NCI-H748 (cell line): ENCODE measurements at regions not wholly inside any gene's neighbourhood (a gene's known extent, or its start where the extent isn't known, plus 50 kb on each side); places are given as distances from the start of the nearest gene placed in this dataset.
"Not testable (repeated sequence)": the region's sequence is repeated elsewhere in the genome, so short reads cannot be mapped to it uniquely, and the experiment has no call there.

Experiments
- DNase-seq: peaks from one replicate; lab custom pipeline; 2025; ENCODE audit not compliant: unreplicated experiment; lab: John Stamatoyannopoulos, UW

DNA sequence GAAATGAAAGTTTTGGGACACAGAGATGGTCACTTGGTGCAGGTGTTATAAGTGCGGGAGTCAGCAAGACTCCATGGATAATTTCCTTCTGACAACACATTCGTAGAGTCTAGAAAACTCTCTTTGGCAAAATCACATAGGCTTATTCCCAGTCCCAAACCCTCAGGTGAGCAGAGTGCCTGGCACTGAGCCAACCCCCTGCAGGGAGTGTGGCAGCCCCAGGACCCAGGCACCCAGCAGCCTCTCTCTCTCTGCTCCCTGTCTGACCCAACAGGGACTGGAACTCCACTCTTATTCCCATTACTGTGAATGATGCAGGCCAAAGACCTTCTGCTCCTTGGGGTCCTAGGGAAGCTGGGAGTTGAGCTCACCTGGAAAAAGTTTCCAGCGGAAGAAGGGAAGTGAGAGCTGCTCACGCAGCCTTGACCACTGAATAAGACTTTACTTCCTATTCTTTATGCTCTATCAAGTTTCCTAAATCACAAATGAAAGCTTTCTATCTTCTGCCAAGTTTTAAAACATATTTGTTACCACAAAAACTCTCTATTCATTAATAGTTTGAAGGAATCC is 132.6 kb upstream of the ETV3 start:
- DNase-seq = no peak

DNA sequence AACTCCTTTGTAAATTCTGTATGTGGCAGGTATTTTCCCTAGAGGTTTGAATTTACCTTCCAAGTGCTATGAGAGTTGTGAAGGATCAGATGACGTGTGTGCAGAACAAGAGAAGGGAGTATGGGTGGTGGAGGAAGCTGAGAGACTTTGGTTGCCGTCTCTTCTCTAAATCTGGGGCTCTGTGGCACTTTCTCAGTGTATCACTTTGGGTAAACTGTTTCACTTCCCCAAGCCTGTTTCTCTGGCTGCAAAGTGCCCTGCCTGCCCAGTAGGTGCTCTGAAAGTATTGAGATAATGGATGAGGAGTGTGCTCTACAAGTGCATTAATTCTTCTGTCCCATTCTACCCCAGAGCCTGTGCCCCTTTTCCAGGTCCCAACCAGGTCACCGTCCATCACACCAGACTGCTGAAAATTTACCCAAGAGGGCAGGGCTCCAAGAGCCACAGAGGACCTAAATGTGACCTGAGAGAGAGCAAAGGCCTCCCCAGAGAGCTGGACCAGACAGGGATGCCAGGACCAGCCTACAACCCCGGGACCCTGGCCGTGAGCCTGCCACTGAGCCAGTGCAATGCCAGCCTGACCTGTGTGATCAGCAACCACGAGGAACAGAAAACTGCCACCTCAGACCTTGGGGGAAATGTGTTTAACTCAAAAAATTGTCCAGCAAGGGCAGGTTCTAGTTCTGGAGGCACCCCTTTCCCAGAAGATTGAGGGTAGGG is 131.6 kb upstream of the ETV3 start:
- no peak for DNase-seq

DNA sequence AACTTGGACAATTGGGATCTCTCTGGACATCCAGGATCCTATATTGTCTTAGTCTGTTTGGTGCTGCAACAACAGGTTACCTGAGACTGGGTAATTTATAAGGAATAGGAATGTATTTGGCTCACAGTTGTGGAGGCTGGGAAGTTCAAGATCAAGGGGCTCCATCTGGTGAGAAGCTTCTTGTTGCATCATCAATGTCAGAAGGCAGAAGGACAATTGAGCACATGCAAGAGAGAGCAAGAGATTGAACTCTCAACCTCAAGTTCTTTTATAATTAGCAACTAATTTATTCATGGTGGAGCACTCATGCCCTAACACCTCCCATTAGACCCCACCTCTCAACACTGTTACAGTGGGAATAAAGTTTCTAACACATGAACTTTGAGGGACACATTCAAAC is 124.7 kb upstream of the ETV3 start:
- no peak for DNase-seq

DNA sequence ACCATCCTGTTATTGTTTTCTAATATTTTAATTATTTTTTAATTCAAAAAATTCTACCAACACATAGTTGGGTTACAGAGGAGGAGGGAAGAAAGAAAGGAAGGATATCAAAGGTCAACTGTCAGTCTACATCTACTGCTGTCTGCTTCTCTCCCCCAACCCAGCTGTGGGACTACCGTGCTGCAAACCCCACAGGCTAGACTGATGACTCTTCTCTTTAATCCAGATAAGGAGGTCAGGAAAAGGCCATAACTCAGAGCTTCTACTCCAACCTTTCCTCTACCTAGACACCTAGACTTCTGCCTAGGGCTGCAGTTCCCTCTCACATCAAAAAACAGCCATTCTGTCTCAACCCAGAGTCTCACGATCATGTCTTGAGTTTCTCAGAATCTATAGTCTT is 124.2 kb upstream of the ETV3 start:
- DNase-seq = no peak

DNA sequence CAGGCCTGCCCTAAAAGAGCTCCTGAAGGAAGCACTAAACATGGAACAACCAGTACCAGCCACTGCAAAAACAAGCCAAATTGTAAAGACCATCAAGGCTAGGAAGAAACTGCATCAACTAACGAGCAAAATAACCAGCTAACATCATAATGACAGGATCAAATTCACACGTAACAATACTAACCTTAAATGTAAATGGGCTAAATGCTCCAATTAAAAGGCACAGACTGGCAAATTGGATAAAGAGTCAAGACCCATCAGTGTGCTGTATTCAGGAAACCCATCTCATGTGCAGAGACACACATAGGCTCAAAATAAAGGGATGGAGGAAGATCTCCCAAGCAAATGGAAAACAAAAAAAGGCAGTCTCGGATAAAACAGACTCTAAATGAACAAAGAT is 117.7 kb upstream of the ETV3 start:
- DNase-seq = not testable (repeated sequence)

DNA sequence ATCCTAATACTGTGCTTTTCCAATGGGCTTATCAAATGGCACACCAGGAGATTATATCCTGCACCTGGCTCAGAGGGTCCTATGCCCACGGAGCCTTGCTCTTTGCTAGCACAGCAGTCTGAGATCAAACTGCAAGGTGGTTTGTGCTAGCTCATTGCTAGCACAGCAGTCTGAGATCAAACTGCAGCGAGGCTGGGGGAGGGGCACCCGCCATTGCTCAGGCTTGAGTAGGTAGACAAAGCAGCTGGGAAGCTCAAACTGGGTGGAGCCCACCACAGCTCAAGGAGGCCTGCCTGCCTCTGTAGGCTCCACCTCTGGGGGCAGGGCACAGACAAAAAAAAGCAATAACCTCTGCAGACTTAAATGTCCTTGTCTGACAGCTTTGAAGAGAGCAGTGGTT is 116.0 kb upstream of the ETV3 start:
- not testable (repeated sequence) for DNase-seq

DNA sequence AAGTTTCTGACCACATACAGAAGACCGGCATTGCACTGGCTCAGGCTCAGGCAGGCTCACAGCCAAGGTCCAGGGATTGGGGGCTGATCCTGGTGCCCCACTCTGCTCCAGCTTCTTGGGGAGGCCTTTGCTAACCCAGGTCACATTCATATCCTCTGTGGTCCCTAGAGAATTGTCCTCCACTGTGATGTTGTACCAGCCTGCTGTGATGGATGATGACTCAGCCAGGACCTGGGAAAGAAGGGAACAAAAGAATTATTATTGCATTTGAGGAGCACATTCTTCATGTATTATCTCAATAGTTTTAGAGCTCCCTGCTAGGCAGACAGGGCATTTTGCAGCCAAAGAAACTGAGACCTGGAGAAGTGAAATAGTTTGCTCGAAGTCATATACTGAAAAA is 114.3 kb upstream of the ETV3 start:
- no peak for DNase-seq

DNA sequence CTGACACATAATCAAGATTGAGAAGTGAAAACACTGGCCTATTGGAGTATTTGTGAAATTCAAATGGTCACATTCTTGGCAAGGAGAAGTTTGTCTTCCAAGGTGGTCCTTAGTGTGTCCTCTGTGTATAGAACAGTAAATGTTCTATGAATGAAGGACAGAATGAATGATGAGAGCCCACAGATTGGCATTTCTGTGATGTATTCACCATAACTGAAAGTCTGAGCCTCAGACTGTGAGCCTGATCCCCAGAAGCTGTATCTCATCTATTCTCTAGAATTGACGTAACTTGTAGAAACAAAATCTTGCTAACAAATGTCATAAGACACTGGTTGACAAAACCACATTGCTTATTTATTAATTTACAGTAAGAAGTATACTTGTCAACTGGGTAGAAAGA is 111.5 kb upstream of the ETV3 start:
- no peak for DNase-seq

DNA sequence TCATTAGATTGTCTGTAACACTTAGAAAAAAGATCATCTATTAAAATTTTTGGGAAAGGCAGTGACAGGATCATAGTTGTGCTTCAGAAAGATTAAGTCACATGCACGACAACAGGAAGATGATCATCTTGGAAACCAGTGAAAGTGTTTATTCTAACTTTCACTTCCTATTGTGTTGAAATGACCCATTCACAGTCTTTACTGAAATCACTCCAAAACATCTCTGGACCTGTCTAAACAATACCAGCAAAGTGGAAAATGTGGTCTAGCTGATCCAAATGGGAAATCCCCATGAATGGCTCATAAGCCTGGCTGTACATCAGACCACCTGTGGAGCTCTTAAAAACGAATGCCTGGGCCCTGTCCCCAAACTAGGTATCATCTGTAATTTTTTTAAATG is 111.1 kb upstream of the ETV3 start:
- no peak for DNase-seq

DNA sequence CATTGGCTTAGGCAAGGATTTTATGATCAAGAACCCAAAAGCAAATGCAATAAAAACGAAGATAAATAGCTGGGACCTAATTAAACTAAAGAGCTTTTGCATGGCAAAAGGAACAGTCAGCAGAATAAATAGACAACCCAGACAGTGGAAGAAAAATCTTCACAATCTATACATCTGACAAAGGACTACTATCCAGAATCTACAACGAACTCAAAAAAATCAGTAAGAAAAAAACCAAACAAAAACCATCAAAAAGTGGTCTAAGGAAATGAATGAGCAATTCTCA is 109.5 kb upstream of the ETV3 start:
- not testable (repeated sequence) for DNase-seq

DNA sequence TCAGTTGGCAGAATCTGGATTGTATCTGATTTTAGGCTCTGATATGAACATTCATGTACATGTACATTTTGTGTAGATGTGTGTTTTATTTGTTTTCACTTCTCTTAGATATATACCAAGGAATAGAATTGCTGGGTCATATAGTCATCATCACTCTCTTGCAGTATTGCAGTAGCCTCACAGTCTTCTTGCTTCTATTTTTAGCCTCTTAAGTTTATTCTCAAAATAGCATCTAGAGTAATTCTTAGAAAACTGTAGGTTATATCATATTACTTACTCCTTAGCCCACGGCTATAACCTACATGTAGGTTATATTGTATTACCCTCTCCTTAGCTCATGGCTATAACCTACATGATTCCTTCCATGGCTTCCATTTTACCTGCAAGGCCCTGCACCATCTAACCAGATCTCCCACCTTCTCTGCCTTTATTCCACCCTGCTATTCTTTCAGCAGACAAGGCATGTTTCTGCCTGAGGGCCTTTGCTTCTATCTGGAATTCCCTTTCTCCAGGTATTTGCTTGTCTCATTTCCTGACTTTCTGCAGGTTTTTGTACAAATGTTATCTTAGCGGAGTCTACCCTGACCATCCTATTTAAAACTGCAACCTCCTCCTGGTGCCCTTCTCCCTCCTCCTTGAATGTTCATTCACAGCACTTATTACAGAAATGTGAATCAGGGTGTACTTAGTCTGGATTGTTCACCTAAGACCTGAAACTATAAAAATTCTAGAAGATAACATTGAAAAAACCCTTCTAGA is 109.0 kb upstream of the ETV3 start:
- no peak for DNase-seq

DNA sequence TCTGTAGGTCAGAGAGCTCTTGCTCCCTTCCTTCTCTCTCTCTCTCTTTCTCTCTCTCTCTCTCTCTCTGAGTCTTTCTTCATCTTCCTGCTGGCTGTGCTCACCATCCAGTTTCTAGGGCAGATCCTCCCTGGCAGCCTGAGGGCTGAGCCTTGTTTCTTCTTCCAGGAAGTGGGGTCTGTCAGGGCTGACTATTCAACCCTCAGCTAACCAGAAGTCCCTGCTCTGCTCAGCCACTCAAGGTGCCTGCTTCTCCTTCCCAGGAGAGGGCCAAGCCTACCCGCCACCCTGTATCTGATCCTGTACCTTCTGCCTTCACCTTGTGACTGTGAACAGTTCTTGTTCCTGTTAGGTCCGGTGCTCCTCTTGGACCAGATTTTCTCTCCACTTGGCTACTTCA is 107.6 kb upstream of the ETV3 start:
- DNase-seq = no peak

DNA sequence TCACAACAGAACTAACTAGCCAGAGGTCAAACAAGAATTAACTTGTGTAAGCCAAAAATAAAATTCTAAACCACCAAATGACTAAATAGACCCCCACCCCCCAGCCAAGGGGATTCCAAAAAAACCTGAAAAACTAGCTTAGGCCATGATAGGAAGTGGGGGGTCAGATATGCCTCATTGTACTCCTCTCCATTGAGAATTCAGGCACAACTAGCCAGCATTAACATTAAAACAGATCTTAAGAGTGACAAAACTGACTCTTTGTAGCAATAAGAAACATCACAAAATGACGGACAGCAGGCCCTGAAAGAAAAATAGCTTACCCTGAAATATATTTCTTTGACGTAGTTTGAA is 103.0 kb upstream of the ETV3 start:
- DNase-seq = no peak

DNA sequence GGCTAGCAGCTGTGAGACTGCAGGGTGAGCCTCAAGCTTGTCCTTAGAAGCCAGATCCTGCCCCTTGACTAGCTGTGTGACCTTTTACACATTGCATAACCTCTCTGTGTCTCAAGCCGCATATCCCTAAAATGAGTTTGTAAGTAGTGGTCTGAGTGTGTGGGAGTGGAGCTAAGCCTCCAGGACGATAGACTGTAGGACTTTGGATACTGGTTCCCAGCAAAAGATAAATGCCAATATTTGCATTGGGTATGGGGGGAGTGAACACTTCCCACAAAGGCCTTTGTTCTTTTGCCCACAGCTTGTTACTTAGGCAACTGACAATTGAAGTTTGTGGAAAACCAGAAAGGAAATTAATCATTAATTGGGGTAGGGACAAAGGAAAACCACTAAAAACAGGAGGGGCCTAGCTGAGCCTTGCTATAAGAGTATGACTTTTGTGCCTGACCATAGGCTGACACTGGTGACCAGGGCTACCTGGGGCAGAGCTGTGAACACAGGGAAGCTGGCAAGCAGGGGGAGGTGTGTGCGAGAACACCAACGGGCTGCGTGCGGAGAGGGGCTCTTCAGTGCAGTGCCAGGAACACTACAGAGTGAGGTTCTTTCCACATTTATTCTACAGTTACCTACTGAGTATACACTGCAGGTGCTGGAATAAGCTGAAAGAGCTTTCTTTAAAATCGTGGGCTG is 102.4 kb upstream of the ETV3 start:
- no peak for DNase-seq

DNA sequence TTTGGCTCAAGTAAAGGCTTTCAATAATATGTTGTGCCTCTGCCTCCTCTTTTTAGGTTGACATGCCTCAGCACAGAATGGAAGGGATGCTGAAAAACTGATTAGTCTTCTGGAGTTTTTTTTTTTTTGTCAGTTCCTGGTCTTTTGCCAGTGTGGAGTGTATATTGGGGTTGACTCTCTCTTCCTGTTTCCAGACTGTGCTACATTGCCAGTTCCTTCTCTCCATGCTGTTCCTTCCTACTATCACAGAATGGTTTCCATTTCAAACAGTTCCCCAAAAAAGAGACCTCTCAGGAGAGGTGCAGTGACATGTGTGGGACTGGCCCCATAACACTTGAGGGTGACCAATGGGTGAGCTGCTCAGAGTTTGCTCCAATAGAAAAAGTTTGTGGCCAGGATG is 101.7 kb upstream of the ETV3 start:
- DNase-seq = no peak

DNA sequence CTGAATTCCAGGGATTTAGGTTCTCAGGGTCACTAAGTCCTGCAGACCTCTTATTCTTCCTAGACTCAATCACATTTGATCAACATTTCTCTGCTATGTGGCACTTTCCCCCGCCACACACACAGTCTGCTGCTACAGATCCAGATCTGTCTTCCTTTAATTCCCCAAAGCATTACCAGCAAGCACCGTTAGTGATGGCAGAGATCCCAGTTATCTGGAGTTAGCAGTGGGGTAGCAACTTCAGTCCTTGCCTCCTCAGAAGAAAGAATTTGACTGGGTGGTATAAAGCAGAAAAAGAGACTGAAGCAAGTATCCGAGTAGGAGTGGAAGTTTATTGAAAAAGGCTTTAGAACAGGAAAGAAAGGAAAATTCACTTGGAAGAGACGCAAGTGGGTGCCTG is 100.4 kb upstream of the ETV3 start:
- no peak for DNase-seq

DNA sequence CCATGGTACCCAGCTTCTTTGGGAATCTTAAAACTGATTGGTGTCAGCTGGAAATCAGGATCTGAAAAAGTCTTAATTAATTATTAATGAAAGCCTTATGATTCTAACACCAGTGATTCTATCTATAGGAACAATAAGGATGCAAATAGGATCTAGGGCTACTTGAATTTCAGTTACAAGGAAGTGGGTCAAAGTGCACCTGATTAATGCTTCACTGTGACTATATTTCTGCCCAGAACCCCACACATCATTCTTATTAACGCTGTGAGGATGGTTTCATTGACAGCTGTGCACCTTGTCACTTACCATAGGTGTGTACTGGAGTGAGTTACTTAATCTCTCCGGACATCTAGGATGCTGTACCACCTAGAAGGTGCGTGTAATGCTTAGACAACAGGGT is 99.8 kb upstream of the ETV3 start:
- DNase-seq = no peak

DNA sequence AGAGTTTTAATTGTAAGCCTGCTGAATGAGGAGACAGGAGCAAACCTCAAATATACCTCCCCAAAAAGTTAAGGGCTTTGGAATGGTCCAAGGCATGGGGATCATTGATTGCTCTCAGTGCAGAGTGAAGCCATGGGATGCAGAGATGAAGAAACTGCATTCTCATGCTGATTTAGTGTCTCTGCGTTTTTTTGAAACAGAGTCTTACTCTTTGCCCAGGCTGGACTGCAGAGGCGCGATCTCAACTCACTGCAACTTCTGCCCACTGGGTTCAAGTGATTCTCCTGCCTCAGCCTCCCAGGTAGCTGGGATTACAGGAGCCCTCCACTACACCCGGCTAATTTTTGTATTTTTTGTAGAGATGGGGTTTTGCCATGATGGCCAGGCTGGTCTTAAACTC is 99.3 kb upstream of the ETV3 start:
- DNase-seq = no peak

DNA sequence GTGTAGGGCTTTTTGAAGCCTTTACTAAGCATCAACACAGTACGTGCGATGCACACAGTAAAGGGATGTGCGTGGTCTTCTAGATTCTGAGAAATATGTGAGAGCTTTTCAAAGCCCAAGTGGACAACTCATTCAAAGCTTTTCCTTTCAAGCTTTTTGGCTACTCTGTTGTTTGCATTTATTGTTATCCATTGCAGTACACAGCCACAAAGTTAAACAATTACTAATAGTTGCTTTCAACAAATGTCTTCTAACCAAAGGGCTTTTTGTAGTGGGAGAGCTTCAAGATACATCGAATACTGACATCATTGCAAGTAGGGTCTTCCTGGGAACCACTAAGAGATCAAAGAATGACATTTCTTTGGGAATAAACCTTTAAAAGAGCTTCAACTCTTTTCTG is 97.9 kb upstream of the ETV3 start:
- DNase-seq = no peak

DNA sequence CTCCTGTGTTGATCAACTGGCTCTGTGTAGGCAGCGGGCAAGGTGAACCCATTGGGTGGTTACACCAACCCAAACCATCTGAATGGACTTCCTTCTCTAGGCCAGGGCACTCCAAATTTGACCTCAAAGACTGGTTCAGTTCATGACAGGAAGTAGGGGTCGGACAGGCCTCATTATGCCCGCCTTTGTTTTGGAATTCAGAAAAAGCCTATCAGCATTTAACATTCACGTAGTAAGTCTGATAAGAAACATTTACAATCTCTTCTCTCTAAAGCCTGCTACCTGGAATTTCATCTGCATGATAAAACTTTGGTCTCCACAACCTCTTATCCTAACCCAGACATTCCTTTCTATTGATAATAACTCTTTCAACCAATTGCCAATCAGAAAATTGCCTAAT is 97.1 kb upstream of the ETV3 start:
- no peak for DNase-seq

DNA sequence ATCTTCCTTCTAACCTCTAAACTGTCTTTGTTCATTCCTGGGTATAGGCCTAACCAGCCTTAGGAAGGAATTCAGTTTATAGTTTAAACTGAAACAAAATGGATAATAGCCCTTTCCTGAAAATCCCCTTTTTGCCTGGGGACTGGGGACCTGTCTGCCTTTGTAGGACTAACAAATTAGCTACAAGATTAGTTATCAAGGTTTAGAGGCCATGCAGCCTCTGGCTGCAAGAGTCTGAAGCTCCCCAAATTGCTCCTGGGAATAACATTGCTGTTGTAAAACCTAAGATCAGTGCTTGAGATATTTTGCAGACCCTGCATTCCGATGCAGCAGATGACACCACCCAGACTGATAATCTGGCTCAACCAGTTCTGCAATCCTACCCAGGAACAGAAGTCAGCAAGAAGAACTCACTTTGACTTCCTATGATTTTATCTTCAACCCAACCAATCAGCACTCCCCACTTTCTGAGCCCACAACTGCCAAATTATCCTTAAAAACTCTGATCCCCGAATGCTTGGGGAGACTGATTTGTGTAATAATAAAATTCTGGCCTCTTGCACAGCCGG is 96.6 kb upstream of the ETV3 start:
- DNase-seq = no peak

DNA sequence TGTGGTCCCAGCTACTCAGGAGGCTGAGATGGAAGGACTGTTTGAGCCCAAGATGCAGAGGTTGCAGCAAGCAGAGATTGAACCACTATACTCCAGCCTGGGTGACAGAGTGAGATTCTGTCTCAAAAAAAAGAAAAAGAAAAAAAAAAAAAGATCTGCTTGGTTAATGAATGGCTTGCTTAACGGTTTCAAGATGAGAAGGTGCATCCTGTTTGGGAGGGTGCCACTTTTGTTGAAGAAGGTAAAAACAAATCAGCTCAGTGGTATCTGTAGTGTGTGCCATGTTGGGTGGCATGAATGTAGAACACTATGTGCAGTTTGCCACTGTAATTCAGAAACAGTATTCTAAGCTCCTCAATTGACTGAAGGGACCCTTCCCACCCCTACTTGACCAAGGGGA is 94.9 kb upstream of the ETV3 start:
- no peak for DNase-seq
